DND-41 (cell line): ENCODE measurements at regions not wholly inside any gene's neighbourhood (a gene's known extent, or its start where the extent isn't known, plus 50 kb on each side); places are given as distances from the start of the nearest gene placed in this dataset.

Source experiments
- CTCF ChIP-seq: IDR thresholded peaks from 2 replicates; pipeline ENCODE4 v1.5.1; 2012; ENCODE audit warnings: borderline replicate concordance, low read length, moderate library complexity, mild to moderate bottlenecking; ENCODE audit not compliant: poor library complexity, severe bottlenecking; ENCODE audit errors: extremely low read depth
- EZH2 ChIP-seq: IDR thresholded peaks from 3 replicates; pipeline ENCODE4 v1.6.1; 2012; ENCODE audit warnings: borderline replicate concordance, low read depth, mild to moderate bottlenecking, moderate library complexity, low read length, inconsistent platforms; ENCODE audit not compliant: severe bottlenecking

- no peak for TF ChIP-seq EZH2
- no peak for TF ChIP-seq CTCF
These were observed 908.2 kb upstream of the CDH10 start for GRCh38 chr5:25552871-25553481.
